Stomach (tissue), 4 donors: ENCODE measurements at regions not wholly inside any gene's neighbourhood (a gene's known extent, or its start where the extent isn't known, plus 50 kb on each side); places are given as distances from the start of the nearest gene placed in this dataset.

Experiments used
- EP300 ChIP-seq: sonication (generic); formaldehyde crosslinking; IDR thresholded peaks from one replicate; pipeline ENCODE4 v1.6.1; 2017; ENCODE audit warnings: antibody characterized with exemption
- POLR2AphosphoS5 ChIP-seq, 3 donors: sonication (generic); formaldehyde crosslinking; IDR thresholded peaks; one replicate each; pipeline ENCODE4 v1.6.1; 2016; ENCODE audit warnings: antibody characterized with exemption in 3 of 3
- TF ChIP-seq, protein P1 (sequence below), 7 experiments: fragments of 450-650 bp in 4 of 7; fragments of 200-600 bp in 3 of 7; sonication (generic) in 3 of 7; IDR thresholded peaks; one replicate each; pipeline ENCODE4 v1.5.1; 2016 to 2019; ENCODE audit warnings: antibody characterized with exemption in 7 of 7, control low read depth in 2 of 7, mild to moderate bottlenecking in 1 of 7

DNA sequence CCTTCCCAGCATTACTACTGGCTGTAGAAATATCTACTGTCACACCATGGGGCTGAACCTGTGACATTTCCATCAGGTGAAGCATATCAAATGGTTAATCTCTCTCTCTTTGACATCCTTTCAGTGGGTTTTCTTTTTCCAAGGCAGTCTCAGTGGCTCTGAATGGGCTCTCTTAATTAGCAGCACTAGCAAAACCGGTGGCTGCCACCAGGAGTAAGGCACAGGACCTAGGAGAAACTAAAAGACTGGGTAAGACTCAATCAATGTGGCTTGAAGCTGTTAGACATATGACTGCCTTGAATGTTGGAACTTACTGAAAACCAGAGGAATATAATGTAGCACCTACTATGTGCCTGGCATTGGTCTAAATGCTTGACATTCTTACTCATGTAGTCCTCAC, 445.0 kb upstream of the KIF2A start:
- TF ChIP-seq, protein P1, sequence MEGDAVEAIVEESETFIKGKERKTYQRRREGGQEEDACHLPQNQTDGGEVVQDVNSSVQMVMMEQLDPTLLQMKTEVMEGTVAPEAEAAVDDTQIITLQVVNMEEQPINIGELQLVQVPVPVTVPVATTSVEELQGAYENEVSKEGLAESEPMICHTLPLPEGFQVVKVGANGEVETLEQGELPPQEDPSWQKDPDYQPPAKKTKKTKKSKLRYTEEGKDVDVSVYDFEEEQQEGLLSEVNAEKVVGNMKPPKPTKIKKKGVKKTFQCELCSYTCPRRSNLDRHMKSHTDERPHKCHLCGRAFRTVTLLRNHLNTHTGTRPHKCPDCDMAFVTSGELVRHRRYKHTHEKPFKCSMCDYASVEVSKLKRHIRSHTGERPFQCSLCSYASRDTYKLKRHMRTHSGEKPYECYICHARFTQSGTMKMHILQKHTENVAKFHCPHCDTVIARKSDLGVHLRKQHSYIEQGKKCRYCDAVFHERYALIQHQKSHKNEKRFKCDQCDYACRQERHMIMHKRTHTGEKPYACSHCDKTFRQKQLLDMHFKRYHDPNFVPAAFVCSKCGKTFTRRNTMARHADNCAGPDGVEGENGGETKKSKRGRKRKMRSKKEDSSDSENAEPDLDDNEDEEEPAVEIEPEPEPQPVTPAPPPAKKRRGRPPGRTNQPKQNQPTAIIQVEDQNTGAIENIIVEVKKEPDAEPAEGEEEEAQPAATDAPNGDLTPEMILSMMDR (IDR thresholded peaks at IDR 0.05) = no peak
- TF ChIP-seq POLR2AphosphoS5 (IDR thresholded peaks at IDR 0.05) (no peak), EP300 (no peak)
